ENCODE measurements at regions not wholly inside any gene's neighbourhood (a gene's known extent, or its start where the extent isn't known, plus 50 kb on each side); places are given as distances from the start of the nearest gene placed in this dataset.

GRCh38 chr22:48558606-48559402 is 1268.9 kb downstream of the BRD1 start:
- no peak for DNase-seq (ENCODE audit: low read depth)

GRCh38 chr22:48558016-48558415 is 1269.7 kb downstream of the BRD1 start:
- DNase-seq (ENCODE audit: low read depth): no peak

DNA sequence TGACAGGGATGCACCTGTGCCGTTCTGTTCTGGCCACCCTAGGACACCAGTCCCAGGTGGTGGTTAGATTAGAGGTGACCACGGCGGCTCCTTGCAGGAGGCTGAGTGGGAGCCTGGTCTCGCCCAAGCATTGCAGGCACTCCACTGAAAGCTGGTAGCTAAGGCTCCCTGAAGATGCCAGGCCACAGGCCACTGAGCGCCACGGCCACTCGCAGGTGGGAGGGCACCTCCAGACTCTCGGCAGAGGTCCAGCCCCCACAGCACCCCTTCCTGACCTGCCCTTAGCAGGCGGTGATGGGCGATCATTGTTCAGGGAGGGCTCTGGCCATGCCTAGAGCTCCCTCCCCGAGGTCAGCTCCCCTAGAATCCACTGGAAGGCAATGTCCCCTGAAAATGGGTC is 1270.2 kb downstream of the BRD1 start:
- no peak for DNase-seq (ENCODE audit: low read depth)

GRCh38 chr22:48556751-48557150 is 1270.9 kb downstream of the BRD1 start:
- no peak for DNase-seq (ENCODE audit: low read depth)

DNA sequence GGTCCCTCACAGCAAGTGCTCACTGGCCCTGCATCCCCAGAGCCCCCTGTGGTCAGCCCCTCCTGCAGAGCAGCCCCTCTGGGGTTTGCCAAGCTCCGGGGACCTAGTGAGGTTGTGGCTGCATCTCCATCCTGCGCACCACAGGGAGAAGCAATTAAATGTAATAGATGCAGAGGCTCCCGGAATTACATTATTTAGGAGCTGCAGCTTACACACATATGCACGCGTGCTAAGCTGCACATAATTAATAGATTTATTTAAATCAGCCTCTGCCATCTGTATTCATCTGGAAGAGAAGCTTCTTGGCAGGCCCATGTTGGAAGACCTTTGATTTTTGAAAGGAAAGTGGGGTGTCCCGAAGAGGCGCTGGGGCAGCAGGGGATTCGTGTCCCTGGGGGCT is 1271.5 kb downstream of the BRD1 start:
- DNase-seq (ENCODE audit: low read depth): no peak

GRCh38 chr22:48555606-48556005 is 1272.1 kb downstream of the BRD1 start:
- no peak for DNase-seq (ENCODE audit: low read depth)

DNA sequence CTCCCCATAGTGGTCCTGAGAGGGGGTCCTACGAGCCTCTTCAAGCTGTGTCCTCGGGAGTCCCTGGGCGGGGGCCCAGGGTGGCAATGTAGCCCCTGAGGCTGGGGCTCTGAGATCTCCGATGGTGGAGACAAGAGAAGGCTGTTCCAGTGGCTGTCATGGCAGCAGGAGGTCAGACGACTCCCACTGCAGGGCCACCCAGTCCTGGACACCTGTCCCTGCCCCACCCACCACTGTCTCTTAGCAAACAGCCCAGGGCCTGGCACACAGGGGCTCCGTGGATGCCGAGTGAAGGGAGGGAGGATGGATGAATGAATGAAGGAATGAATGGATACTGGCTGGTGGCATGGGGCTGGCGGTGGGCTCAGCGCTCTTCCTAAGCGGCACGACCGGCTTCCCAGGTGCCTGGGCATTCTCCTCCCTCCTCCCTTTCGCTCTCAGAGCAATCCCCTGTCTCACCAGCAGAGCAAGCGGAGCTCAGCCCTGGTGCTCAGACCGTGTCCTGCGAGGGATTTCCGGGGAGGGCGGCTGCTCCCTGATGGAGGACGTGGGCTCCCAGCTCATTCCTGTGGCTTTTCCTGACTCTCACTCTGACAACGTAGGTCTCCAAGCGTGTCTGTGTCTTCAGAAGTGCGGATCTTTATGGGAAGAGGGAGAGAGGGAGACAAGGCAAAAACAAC is 1272.6 kb downstream of the BRD1 start:
- DNase-seq (ENCODE audit: low read depth): no peak

GRCh38 chr22:48553694-48554308 is 1273.9 kb downstream of the BRD1 start:
- no peak for DNase-seq (ENCODE audit: low read depth)

- DNase-seq (ENCODE audit: low read depth): no peak
Observed at GRCh38 chr22:48553119-48553518, 1274.6 kb downstream of the BRD1 start.

GRCh38 chr22:48551716-48552268 is 1275.9 kb downstream of the BRD1 start:
- DNase-seq (ENCODE audit: low read depth): no peak

GRCh38 chr22:48551061-48551460 is 1276.6 kb downstream of the BRD1 start:
- DNase-seq (ENCODE audit: low read depth): no peak

- no peak for DNase-seq (ENCODE audit: low read depth)
Observed at GRCh38 chr22:48548391-48548790, 1279.3 kb downstream of the BRD1 start.

- no peak for DNase-seq (ENCODE audit: low read depth)
Observed at GRCh38 chr22:48547971-48548370, 1279.7 kb downstream of the BRD1 start.

GRCh38 chr22:48546653-48547424 is 1280.8 kb downstream of the BRD1 start:
- no peak for DNase-seq (ENCODE audit: low read depth)

DNA sequence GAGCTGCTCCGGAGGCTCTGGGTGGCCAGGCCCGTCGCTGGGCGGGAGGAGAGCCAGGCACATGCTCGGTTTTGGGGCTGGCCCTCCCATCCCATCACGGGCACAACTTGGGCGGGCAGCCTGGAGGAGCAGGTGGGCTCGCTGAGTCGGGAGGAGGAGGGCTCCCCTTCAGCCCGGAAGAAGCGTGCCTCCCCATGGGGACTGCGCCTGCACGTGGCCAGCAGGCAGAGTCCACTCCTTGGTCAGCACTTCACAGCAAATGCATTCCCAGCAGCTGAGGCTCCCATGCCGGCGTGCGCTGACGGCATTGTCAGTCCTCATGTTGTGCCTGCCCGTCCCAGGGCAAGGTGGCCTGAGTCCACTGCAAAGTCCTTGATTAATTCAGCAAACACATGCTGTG is 1281.7 kb downstream of the BRD1 start:
- no peak for DNase-seq (ENCODE audit: low read depth)

DNA sequence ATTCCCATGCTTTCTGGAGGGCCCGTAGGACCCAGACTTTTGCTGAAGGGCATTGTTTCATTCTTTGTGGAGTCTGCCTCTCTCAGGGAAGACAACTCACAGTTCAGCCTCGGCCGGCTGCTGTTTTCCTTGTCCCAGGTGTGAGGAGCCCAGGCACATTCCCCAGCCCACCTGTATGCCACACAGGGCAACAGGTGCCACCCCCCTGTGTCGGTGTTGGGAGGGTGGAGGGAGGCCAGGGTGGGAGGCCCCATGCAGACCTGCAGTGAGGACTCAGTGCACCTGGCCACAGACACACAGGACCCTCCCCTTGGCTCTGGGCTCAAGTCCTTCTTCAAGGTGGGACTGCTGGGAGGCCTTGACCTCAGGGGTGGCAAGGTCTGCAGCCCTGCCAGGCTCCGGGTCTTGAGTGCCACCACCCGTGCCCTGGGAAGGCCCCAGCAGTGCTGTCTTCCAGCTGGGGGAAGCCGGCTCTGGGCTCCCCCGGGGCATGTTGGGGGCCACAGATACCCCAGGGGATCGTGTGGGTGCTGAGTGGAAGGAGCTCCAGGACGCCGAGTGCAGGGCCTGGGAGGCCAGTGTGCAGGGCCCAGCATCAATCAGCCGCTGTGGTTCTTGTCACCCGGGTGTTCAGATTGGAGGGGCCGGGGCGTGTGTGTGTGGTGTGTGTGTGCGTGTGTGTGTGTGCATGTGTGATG is 1286.1 kb downstream of the BRD1 start:
- no peak for DNase-seq (ENCODE audit: low read depth)

DNA sequence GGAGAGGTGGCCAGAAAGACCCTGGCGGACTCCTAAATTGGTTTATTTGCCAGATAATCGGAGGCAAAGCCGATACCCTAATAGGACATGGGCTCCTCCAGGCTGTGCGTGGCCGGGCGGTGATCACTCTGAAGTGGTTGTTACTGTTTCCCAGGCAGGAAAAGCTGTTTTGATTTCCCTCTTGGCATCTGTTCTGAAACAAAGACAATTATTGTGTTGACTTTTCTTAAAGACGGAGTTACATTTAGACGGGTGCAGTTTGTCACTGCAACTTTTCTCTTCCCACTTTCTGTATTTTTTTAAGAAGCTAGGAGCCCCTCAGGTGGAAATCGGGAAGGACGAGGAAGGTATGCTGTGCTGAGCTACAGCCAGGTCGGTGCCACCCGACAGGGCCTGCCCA is 1288.4 kb downstream of the BRD1 start:
- DNase-seq (ENCODE audit: low read depth): no peak

DNA sequence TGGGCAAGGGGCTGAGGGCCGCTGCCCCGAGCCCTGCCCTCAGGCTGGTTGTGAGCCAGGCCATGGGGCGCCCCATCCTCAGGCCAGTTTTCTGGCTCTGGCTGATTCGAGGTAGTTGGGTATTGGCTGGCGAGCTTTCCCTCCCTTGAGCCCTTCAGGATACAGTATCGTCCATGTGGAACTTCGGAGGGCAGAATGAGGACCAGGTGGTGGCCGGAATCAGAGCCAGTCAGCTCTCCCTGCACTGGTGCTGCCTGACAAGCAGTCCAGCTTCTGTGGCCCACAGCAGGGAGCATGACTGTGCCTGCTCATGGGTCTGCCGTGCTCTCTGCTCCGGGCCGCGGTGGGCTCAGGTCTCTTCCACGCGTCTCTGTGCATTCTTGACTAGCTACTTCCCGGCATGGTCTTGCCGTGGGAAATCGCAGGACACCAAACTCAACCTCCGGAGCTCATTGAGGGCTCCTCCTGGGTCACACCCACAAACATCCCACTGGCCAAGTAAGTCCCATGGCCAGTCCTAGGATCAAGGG is 1289.3 kb downstream of the BRD1 start:
- DNase-seq (ENCODE audit: low read depth): no peak

GRCh38 chr22:48537343-48537680 is 1290.4 kb downstream of the BRD1 start:
- DNase-seq (ENCODE audit: low read depth): no peak

GRCh38 chr22:48536541-48537342 is 1290.9 kb downstream of the BRD1 start:
- DNase-seq (ENCODE audit: low read depth): no peak

Data from non-pigmented ciliary epithelial cell (primary cell).